Dermis microvascular lymphatic vessel endothelial cell (primary cell): ENCODE measurements at regions not wholly inside any gene's neighbourhood (a gene's known extent, or its start where the extent isn't known, plus 50 kb on each side); places are given as distances from the start of the nearest gene placed in this dataset.
"Not testable (repeated sequence)": the region's sequence is repeated elsewhere in the genome, so short reads cannot be mapped to it uniquely, and the experiment has no call there.

Experiments
- DNase-seq, 2 donors: peaks; one replicate each; pipeline versions ENCODE4 v3.0.0 to v3.0.0-alpha.2; 2010; ENCODE audit warnings: low read depth in 2 of 2

DNA sequence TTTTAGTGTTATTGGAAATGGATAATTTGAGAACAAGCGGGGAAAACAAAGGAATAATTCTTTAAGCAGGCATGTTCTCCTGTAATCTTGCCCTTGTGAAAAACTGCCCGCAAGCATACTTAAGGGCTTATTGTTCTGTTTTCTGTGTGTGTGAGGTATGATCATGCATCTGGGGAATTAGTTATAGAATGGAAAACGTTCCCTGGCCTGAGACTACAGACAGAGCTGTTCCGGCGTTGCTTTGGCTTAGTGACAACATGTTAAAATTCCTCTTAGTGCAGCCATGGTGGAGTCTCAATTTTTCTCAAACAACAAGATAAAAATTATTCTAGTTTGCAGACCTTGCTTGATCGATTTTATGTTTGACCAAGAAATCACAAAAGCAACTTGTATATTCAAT, 560.2 kb upstream of the SPRY2 start:
- DNase-seq, result no peak

DNA sequence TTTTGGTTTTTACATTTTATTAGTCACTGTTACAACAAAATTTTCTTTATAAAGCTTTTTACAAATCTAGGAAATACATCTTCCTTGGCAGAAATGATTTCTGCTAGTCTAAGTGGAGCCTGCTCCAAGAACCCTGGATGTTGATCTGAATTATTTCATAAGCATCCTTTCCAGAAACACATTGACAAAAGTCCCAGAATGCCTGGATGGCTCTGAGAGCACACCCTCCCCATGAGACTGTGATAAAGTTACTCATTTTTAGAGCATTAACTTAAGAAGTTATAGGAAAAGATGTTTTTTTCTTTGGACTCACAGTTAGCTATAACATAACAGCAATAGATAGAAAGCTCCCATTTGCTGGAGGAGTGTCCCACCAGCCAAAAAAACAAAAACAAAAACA, 559.6 kb upstream of the SPRY2 start:
- DNase-seq, result no peak

DNA sequence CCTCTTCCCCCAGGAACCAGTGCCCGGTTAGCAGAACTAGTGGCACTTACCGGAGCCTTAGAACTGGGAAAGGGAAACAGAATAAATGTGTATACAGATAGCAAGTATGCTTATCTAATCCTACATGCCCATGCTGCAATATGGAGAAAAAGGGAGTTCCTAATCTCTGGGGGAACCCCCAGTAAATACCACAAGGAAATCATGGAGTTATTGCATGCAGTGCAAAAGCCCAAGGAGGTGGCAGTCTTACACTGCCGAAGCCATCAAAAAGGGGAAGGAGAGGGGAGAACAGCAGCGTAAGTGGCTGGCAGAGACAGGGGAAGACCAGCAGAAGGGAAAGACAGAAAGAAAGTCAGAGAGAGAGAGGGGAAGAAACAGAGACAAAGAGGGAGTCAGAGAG, 556.7 kb upstream of the SPRY2 start:
- DNase-seq, result not testable (repeated sequence)

DNA sequence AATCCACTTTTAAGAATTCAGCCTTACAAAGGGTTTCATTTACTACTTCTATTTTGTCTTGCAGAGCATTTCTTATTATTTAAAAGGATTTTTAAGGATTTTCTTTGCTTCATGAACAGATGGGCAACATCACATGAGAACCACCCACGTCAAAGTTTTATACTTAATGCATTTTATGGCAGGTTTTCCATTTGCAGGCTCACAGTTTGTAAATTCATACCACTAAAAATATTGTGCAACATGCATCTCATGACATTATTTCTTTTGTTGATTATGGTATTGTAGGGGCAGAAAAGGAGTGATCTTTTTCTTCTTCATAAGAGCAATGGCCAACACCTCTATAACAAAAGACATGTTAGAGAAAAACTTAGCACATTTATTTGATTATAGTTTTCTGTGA, 554.0 kb upstream of the SPRY2 start:
- DNase-seq, result no peak

DNA sequence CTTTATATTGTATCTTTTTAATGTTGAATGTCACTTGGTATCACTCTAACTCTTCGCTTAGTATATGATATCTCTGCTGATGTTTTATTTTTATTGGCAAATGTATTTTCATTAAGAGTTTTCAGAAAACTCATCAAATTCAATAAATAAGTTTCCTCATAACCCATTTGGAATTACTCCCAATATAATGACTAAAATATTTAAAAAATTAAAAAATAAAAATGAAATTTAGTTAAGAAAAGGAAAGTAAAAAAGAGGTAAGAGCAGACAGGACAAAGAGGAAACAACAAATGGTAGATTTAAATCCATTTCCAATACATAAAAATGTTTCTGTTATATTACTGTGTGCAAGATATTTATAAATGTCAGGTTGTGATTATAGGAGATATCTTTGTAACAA, 548.9 kb upstream of the SPRY2 start:
- DNase-seq, result no peak

DNA sequence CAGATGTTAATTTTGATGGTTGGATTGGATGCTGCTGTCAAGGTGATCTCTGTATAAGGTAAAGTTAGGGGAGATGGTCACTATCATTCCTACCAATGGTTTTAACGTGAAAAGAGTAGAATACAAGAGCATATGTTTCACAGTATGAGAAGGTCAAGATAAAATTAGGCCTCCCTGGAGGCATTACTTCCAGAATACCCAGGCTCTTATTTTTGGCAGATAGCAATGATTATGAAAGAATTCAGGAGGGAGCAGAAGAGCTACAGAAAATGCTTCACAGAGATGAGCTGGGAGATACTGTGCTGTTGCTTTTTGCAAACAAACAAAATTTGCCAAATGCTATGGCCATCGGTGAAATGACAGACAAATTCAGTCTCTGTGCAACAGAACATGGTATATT, 547.5 kb upstream of the SPRY2 start:
- no peak for DNase-seq

DNA sequence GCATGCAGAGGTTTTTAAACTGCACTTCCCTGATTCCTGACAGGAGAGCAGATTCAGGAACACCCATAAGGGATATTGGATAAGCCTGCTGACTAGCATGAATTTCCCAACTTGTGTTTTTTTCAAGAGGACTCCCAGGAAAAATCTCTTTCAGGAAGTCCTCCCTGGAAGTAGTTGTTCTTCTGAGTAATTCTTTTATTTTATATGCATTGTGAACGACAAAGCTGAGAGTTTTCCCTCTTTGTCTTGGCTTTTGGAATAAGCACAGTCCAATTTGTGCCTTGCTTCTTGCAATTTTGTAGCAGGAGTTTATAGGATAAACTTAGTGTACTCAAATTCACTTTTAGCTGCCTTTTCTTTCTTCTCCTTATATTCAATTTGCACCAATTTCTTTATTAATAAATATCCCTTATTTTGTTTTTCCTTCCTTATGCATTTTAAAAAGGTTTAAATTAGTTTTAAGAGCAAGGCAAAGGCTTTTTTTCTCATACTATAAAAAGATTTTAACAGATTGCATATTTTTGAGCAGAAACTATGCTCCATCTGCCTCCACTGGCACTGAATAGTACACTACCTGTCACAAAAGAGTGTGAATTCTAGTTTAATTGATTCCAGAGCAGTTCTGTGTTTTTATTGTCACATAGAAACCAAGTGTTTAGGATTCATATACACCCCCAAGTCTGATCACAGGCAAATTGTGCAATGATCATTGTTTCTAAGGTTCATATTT, 543.3 kb upstream of the SPRY2 start:
- no peak for DNase-seq

DNA sequence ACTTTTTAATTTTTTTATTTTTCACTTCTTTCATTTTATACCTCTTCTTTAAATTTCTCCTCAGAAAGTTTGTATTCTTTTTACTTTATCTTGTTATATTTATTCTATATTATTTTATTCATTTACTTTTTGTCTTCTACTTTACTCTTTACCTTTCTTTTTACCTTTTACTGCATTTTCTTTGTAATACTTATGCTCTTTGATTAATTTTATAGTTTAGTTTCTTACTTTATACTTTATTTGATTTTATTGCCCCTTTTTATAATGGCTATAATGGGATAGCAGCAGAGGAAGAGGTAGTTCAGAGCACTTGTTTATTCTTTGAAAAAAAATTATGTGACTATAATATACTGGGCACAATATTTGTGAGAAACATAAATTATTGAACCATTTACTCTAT, 542.6 kb upstream of the SPRY2 start:
- no peak for DNase-seq

DNA sequence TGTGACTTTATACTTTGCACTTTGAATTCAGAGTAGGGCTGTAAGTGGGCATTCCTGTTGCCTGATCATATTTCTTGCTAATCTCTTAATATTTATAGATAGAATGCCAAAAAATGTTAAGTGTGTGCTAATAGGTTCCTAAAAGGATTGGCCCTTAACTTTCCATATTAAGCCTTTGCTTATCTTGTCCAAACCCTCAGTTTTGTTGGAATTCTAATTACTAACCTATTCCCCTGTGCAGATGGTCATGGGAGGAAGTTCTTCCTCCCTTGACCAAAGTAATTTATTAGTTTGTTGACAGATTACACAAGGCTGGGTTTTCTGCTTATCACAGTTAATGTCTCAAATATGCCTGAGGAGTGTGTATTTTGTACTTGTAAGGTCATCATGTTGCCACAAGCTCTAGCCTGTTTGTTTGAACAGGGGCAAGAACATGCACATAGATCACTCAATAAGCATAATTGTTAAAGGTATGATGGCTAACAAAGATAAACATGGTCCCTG, 541.1 kb upstream of the SPRY2 start:
- peak in 1 of 2 donors; percentile 69 for DNase-seq

DNA sequence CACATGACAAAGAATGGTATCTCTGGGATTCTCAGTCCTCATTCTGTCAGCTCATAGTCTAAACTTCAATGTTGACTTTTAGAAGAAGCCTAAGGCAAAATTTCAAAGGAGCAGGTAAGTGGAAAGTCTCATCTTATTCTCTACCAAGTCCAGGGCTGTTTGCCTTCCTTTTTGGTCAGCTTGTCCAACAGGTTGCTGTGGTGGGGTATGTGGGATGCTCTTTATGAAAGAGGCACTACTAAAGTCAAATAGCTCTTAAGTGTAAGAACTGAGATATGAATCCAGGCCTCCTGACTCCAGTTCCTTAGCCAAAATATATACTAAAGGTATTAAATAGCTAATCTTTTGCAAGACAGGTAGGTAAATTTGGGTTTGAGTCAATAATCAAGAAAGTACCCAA, 540.6 kb upstream of the SPRY2 start:
- no peak for DNase-seq

GRCh38 chr13:80881034-80881433, 540.1 kb upstream of the SPRY2 start:
- DNase-seq, result no peak

- DNase-seq, result no peak
Measured at GRCh38 chr13:80877944-80878241, 537.0 kb upstream of the SPRY2 start.

- no peak for DNase-seq
Measured at GRCh38 chr13:80877209-80877943, 536.5 kb upstream of the SPRY2 start.

DNA sequence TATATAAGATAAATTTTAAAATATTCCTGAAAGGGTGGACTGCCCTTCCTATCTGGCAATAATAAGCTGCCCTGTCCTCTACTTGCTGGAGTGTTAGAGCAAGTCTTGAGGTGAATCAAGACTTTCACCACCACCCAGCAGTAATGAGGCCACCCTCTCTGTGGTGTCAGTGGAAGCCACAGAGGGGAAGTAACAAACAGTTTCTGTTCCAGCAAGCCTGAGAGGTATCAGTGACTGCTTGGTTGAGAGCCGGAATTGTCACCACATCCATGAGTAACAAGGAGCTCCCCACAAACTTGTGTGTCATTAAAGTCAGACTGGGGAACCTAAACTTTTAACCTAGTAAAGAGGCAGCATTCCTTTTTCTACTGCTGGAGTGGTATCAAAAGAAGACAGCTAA, 532.7 kb upstream of the SPRY2 start:
- no peak for DNase-seq

GRCh38 chr13:80871971-80872370, 531.0 kb upstream of the SPRY2 start:
- DNase-seq, result not testable (repeated sequence)

- peak in 1 of 2 donors; percentile 89 for DNase-seq
Measured at GRCh38 chr13:80871481-80871880, 530.6 kb upstream of the SPRY2 start.

GRCh38 chr13:80870186-80870585, 529.3 kb upstream of the SPRY2 start:
- no peak for DNase-seq

DNA sequence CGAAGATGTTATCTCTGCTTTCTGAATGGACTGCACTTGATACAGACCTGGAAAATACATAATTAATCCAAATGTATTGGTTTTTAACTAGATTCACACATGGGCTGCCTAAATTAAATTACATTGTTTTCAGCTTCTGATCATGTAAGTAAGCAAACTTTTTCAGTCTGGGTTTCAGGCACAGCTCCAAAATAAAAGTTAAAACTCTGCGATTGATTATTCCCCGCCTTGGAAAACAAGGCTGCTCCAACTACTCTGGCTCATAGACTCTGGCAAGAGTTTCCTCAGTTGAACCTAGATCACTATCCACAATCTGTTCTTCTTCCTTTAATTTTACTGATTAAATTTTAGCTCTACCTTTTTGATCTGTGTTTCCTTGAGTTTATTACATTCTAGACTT, 526.0 kb upstream of the SPRY2 start:
- DNase-seq, result no peak

DNA sequence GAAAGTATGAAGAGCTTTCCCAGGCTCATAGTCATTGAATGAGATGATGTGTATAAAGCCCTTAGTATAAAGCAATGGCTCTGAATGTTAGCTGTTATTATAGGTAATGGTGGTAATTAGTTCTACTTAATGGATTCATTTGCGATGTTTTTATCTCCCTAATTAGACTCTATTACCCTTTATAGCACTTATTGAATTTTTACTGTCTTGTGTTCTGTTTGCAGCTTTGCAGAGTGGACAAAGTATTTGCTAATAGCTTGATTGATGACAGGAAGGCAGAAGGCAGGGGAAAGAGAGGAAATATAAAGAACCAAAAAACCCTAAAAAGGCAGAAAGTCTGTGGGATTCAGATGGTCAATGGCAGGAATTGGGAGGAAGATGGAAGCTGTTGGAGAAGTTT, 524.4 kb upstream of the SPRY2 start:
- DNase-seq, result no peak

- DNase-seq, result no peak
Measured at GRCh38 chr13:80862456-80862855, 521.5 kb upstream of the SPRY2 start.

DNA sequence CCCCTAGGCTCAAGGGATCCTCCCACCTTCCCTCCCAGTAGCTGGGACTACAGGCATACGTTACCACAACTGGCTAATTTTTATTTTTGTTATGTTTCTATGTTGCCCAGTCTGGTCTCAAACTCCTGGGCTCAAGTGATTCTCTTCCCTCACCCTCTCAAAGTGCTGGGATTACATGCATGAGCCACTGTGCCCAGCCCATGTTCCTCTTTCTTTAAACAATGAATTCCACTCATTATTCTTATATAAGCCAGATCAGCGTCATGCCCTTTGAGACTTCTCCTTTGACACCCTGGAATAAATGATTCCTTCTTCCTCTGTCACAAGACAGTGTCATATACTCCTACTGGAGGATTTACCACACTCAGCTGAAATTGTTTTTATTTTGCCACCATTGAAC, 519.9 kb upstream of the SPRY2 start:
- no peak for DNase-seq

DNA sequence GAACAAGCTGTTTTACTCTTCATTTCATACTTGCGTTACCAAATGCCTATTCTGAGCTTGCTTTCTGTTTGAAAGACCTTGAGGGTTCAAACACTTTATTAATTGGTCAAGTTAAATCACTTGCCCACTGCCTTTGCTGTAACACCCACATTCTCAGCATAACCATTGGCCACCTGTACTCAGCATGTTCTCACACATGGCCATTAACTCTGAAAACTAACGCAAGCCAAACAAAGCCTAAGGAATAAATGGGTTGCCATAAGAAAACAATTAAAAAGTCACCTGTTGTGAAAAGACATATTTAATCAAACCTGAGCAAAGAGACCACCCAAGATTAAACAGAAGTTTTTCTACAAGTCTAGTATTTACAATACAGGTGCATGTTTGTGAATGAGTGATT, 517.2 kb upstream of the SPRY2 start:
- DNase-seq, result no peak

GRCh38 chr13:80857321-80857720, 516.4 kb upstream of the SPRY2 start:
- DNase-seq, result no peak
